Omental fat pad (tissue), 3 donors: ENCODE measurements at regions not wholly inside any gene's neighbourhood (a gene's known extent, or its start where the extent isn't known, plus 50 kb on each side); places are given as distances from the start of the nearest gene placed in this dataset.

Experiments used
- ATAC-seq: fragments of 150-250 bp; one replicate; pipeline ENCODE4 v1.9.1; 2016; ENCODE audit warnings: mild to moderate bottlenecking, moderate library complexity; ENCODE audit not compliant: low FRiP score
- DNase-seq: peaks from one replicate; pipeline ENCODE4 v3.0.0-alpha.2; 2019; ENCODE audit warnings: low spot score
- TF ChIP-seq, protein P1 (sequence below), 3 donors: fragments of 450-650 bp; IDR thresholded peaks; one replicate each; pipeline ENCODE4 v1.5.1; 2016 to 2017; ENCODE audit warnings: antibody characterized with exemption in 3 of 3, mild to moderate bottlenecking in 3 of 3, moderate library complexity in 2 of 3

DNA sequence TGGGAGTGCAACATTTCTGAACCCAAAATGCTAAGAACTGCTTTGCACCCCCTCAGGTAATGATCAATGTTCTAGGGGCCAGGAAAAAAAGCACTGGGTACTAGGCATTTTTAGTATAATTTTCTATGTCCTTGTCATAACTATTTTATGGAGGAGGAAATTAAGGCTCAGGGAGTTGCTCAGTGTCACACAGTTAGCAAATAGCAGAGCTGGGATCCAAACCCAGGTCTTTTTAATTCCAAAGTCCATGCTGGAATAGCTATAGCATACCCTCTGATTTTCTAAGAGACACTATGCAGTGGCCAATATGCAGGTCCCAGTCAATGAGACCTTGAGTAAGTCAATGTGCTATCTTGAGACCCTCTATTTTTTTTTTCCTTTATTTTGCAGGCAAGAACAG lies 394.5 kb upstream of the USP24 start:
- ATAC-seq (no peak), DNase-seq (no peak)

DNA sequence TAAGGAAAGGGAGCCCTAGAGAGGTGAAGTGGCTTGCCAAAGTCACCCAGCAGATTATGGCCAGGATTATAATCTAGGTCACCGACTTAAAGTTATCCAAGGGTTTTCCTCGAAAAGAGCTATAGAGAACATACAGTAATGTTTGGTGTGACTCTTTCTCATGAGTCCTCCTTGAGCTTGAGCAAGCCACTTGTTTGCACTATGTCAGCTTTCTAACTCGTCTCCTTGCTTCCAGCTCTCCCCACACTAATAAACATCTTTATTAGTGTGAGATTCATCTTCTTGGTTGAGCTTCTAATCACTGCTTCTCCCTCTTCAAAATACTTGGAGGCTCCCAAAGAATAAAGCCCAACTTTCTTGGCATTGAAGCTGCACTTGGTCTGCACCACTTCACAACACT lies 390.0 kb upstream of the USP24 start:
- TF ChIP-seq, protein P1, sequence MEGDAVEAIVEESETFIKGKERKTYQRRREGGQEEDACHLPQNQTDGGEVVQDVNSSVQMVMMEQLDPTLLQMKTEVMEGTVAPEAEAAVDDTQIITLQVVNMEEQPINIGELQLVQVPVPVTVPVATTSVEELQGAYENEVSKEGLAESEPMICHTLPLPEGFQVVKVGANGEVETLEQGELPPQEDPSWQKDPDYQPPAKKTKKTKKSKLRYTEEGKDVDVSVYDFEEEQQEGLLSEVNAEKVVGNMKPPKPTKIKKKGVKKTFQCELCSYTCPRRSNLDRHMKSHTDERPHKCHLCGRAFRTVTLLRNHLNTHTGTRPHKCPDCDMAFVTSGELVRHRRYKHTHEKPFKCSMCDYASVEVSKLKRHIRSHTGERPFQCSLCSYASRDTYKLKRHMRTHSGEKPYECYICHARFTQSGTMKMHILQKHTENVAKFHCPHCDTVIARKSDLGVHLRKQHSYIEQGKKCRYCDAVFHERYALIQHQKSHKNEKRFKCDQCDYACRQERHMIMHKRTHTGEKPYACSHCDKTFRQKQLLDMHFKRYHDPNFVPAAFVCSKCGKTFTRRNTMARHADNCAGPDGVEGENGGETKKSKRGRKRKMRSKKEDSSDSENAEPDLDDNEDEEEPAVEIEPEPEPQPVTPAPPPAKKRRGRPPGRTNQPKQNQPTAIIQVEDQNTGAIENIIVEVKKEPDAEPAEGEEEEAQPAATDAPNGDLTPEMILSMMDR (IDR thresholded peaks at IDR 0.05), result no peak
- ATAC-seq (no peak), DNase-seq (no peak)

More for the DNA sequence above, 394.5 kb upstream of the USP24 start:
- TF ChIP-seq, protein P1 (IDR thresholded peaks at IDR 0.05), result no peak

DNA sequence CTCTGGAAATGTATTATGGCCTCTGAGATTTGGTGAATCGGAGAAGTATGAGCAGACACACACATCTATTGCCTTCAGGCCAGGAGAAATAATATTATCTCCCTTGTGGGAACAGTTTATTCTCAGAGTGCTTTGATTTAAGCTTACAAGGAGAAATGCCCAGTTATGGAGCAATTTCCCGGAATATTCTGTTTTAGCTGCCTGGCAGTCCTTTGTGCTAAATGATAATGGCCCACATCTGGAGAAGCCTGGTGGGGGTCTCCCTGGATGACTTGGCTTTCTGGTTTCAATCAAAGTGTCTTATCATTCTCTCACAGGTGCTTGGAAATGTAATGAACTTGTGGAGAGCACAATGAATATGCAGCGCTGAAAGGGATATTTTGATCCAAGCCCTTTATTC lies 389.6 kb upstream of the USP24 start:
- DNase-seq (no peak), ATAC-seq (no peak)
- TF ChIP-seq, protein P1 (IDR thresholded peaks at IDR 0.05), result no peak

DNA sequence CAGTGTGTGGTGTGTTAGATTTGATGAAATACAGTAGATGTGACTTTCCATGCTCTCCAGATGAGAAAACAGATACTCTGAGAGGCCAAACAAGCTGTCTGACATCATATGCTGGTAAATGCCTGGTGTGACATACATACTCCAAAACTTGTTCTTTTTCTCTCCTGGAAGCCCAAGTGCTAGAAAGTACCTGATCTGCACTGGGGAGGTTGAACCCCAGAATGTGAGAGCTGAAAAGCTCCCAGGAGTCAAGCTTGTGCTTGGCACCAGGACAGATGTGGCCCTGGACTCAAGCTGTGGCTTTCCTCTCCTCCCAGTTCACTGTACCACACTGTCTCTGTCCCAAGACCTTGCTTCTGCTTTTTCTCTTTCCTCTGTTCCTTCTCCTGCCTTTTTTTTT lies 389.0 kb upstream of the USP24 start:
- TF ChIP-seq, protein P1 (IDR thresholded peaks at IDR 0.05), result no peak
- DNase-seq, result no peak
- ATAC-seq, result no peak

DNA sequence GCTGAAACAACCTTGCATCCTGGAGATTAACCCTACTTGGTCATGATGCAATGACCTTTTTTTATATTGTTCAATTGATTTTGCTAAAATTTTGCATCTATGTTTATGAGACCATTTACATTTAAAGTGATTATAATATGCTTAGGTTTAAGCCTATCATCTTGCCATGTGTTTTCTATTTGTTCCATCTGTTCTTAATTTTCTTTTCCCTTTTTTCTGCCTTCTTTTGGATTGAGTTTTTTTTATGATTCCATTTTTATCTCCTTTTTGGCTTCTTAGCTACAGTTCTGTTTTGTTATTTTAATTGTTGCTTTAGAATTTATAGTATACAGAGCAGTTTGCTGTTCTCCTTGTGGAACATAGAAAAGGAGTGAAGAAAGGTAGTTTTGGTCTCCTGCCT lies 385.1 kb upstream of the USP24 start:
- DNase-seq (no peak), ATAC-seq (no peak)
- TF ChIP-seq, protein P1 (IDR thresholded peaks at IDR 0.05), result no peak

DNA sequence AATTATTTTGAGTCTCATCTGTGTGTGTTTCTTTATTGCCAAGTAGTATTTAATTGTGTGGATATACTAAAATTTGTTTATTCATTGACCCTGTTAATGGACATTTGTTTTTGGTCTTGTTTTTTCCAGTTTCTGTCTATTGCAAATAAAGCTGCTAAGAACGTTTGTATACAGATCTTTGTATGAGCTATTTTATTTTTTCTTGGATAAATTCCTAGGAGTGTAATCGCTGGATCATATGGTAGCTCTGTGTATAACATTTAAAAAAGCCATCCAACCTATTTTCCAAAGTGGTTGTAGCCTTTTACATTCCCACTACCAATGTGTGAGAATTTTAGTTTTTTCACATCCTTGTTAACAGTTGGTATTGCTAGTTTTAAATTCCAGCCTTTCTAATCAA lies 382.7 kb upstream of the USP24 start:
- TF ChIP-seq, protein P1 (IDR thresholded peaks at IDR 0.05), result no peak
- no peak for DNase-seq
- ATAC-seq, result no peak

DNA sequence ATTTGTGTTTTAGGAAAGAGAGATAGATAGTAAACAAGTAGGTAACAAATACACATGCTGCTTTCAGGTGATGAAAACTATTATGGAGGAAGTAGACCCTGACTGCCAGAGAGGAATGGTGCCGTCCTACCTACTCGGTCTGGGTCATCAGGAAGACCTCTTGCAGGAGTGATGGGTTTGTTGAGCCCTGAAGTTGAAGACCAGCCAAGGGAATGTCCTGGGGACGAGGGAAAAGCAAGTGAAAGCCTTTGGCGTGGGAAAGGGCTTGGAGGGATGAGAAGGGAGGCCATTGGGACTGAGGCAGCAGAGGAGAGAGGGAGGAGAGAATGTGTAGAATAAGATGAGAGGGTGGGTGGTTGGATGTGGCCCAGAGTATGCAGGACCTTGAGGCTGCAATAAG lies 379.5 kb upstream of the USP24 start:
- ATAC-seq (no peak), DNase-seq (no peak)
- TF ChIP-seq, protein P1 (IDR thresholded peaks at IDR 0.05), result no peak
